ENCODE measurements at regions not wholly inside any gene's neighbourhood (a gene's known extent, or its start where the extent isn't known, plus 50 kb on each side); places are given as distances from the start of the nearest gene placed in this dataset.
A peak's percentile ranks its signal among the peaks of the same experiment; 100 is the strongest.
"Not testable (repeated sequence)": the region's sequence is repeated elsewhere in the genome, so short reads cannot be mapped to it uniquely, and the experiment has no call there.

DNA sequence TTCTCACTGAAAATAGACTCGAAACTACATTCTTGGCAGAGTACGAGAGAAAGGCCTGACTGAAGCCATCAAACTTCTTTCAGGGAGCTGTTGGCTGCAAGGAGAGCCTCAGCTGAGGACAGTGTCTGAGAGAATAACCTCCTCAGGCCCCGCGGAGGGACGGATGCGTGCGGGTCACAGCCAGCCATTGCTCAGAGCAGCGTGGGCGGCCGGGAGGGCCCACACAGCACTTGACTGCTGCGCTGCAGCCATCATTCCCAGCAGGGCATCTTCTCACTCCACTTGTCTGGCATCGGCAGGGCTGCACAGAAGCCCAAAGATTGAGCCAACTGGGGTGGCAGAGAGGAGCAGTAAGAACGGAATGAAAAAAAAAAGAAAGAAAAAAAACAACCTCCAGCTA, 113.5 kb downstream of the XCL2 start:
- DNase-seq: no peak
- intact Hi-C loops (cut with DNase I): no loop called here

DNA sequence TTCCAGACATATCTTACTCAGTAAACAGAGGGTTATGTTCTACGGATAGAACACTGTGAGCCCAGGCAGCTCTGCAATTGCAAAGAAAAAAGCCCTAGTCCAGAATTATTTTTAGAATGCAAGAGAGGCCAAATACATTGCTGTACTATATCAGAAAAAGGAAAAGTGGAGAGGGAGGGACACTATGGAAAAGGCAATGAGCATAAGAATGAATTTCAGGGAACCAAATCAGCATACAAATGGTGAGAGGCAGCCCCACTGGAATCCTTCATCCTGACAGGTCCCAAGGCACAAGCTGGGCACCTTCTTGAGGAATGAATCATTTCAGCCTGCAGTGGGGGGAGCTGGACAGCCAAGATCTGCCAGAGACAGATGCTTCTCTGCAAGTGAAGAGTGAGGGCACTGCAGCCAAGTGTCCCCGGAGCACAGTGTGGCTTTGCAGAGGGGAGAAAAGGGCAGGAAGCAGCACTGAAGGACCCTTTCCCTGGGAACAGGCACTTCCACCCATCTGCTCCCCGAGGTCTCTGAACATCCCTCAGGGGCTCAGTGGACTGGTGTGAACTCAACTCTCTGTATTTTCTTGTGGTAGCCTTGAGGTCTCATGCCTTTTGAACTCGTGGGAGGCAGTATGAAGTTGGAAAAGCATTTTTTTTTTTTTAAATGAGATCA, 115.6 kb downstream of the XCL2 start:
- no peak for DNase-seq
- intact Hi-C loops (cut with DNase I): no loop called here

DNA sequence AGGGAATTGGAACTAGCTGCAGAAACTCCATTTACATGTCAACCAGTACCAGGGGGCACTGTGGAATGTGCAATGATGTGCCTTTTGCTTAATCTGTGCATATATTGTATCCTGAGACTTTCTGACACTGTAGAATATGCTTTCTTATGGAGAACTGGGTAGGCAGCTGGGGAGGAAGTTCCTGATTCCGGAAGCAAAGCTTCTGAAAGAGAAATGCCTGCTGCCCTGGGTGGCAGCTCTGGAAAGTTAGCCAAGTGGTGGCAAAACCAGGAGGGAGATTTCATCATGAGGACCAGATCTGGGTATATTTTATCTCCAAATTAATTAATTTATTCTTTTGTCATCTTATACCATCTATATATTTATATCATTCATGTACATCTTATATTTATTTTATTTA, 116.7 kb downstream of the XCL2 start:
- DNase-seq: no peak
- intact Hi-C loops (cut with DNase I): no loop called here

DNA sequence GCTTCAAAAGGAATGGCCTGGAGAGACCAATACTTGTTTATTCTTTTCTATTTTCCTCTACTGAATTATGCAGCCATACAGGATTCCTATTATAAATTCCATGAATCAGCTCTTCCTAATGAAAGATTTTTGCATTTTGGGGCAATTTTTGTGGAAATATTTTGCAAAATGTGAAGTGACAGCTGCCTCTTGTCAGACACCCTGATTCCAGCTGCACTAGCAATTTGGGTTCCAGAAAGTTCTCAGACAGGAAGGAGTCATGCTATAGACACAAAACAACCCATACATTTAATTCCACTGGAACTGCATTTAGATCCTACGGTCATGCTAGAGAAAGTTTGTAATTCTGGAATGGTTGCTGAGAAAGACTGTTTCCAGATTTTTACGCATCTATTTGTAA, 119.5 kb downstream of the XCL2 start:
- DNase-seq: no peak
- intact Hi-C loops (cut with DNase I): no loop called here

DNA sequence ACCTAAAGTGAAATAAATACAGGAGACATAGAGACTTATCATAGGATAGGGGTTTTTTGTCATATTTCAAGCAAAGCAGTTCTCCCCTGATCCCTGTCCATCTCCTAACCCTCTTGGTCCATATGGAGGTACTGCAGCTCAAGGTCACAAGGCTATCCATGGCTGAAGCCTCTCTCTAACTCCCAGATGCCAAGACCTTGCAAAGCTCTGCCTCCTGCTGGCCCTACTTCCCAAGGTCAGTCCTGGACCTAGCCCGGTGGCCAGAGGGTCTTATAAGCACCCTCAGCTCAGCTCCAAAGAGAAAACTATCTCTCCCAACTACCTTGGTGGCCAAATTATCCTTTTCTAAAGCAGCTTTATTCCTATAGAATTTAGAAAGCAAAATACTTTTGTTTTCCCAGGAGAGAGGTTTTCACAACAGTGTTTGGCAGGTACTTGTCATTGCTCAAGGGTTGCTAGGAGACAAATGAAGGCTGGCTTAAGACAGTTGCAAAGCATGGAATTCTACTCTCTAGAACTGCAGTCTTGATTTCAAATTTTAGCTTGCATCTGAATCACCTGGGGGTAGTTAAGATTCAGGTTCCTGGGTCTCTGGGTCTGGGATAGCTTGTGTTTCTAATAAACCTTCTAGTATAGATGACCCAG, 121.5 kb downstream of the XCL2 start:
- intact Hi-C loops (cut with DNase I): no loop called here
- peak in 1 of 42 donors; percentile 30 for DNase-seq

DNA sequence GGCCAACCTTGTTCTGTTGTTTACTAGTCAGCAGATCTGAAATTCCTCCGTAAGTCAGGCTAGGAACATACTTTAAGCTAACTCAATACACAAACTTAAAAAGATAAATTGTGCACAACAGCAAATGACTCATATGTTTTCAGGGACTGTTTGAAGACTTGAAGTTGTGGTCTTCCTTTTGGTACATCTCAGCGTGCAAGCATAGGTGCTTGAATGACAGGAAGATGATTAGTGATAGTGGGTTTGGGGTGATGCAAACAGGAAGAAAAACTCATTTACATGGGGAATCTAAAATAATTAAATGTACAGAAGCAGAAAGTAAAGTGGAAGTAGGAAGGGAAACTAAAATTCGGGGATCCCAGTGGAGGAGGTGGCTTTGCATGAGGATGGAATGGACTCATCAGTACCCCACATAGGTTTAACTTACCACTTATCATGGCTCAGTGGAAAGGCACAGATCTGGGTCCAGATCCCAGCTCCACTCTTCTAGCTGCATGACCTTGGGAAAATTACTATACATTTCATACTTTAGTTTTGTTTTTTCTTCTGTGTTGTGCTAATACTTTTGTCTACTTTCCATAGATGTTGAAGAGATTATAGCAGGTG, 122.3 kb downstream of the XCL2 start:
- no peak for DNase-seq
- intact Hi-C loops (cut with DNase I): no loop called here

DNA sequence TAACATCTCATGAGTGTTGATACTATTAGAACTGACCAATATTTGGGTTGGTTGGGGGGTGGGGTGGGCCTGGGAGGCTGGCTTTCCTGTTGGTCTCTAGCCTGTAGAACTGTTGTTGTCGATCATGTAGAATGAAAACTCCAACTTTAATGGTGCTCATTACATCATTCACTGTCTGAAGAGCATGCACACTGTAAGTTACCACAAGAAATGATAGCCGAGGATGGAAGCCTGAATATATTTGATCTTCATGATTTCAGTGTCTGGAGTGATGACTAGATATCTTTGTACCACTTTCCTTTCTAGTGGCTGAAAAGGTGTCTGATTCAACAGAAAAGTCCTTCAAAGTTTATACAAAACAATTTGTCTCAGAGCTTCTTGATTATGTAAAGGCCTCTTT, 123.6 kb downstream of the XCL2 start:
- intact Hi-C loops (cut with DNase I): no loop called here
- no peak for DNase-seq

DNA sequence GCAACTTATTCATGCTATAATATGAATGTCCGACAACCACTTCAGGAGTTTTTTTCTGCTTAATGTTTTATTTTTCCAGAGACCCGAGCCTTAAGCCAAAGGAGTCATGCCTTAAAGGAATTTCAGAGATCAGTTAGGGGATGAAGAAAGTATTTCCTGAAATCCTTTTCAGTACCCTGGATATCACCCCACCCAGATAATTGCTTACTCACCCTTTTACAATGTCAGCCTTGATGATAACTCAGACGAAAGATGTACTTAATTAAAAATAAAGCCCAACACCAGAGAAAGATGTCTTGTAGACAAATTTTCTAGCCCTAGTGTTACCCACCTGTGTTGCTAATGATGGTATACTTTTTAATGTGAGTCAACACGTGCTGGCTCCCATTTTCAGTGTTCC, 124.1 kb downstream of the XCL2 start:
- intact Hi-C loops (cut with DNase I): no loop called here

DNA sequence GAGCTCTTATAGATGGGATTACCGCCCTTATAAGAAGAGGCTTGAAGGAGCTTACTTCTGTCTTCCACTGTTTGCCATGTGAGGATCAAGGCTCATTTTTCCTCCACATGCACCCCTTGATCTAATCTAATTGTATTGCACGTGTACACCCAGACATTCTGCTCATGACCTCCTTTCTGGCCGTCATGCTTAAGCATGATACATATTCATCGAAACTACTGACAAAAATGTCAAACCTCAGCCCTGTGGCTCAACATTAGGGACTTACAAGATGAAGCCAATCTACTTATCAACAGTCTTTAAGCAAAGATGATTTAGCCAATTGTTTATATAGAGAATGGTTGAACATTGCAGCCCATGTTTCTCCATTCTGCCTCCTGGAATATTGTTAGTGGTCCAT, 127.6 kb downstream of the XCL2 start:
- intact Hi-C loops (cut with DNase I): no loop called here
- DNase-seq: no peak

More for the DNA sequence above, 124.1 kb downstream of the XCL2 start:
- DNase-seq: no peak

DNA sequence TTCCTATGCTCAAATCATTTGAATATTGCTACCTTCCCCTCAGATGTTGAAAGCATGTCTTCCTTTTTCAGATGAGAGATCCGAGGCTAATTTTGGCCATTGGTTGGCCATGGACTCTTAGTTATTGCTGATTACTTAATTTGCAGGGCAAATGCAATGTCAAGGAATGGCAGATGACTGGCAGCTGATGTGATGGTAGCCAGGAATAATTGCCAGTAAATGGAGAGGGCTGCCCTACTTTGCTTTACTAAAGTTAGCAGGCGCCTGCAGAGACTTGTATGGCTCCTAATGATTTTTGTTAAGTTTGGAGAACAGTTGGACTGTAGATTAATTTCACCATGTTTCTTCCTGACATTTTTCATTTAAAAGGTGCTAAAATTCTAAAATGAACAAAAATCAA, 128.9 kb downstream of the XCL2 start:
- DNase-seq: no peak
- intact Hi-C loops (cut with DNase I): no loop called here

DNA sequence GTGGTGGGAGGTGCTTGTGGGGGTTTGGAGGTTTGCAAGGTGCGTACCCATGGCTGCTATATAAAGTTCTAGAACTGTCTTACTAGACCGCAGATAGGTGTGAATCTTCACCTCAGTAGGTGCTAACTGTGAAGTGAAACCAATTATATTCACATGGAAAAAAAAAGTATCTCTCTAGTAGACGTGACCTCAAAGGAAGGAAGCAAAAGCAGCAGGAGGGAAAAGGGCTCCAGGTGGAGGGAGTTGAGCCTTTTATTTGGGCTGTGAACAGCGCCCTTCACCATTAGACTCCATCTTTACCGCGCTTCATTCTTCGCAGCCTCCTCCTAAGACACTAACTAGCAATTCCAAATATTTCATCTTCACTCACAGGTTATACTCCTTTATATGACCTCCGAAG, 129.8 kb downstream of the TBX19 start:
- intact Hi-C loops (cut with DNase I): no loop called here
- no peak for DNase-seq

DNA sequence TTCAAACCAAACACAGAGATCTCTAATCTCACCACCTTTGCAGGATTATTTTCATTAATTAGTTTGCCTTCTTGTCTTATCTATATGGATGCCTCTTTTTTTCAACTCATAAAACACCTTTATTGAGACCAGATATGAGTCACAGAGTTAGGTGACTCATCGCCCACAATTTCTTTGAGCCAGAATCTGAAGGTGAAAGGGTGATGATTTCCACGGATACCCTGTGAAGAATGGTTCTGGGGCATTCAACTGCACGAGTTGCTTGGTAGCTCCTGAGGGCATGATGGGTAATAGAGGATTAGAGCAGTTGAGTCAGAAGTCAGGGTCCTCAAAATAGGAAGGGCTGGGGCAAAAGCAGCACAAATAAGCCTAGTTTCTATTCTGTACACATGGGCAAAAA, 128.2 kb downstream of the TBX19 start:
- DNase-seq: peak in 7 of 42 donors; percentile 33 to 71 (median 37)
- intact Hi-C loops (cut with DNase I): no loop called here

DNA sequence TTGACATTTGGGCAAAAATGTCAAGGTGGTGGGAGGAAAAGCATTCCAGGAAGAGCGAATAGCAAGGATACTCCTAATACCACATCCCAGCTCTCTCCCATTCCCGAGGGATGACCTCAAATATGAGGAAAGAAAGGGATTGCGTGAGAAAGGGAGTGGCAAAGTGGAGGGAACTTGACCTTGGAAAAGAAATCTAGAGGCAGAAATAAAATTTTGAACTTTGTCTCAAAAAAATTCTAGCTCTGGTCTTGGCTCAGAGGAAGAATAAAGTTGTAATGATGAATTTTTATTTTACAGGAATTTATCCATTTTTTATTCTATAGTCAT, 127.8 kb downstream of the TBX19 start:
- peak in 1 of 42 donors; percentile 7 for DNase-seq
- intact Hi-C loops (cut with DNase I): no loop called here

DNA sequence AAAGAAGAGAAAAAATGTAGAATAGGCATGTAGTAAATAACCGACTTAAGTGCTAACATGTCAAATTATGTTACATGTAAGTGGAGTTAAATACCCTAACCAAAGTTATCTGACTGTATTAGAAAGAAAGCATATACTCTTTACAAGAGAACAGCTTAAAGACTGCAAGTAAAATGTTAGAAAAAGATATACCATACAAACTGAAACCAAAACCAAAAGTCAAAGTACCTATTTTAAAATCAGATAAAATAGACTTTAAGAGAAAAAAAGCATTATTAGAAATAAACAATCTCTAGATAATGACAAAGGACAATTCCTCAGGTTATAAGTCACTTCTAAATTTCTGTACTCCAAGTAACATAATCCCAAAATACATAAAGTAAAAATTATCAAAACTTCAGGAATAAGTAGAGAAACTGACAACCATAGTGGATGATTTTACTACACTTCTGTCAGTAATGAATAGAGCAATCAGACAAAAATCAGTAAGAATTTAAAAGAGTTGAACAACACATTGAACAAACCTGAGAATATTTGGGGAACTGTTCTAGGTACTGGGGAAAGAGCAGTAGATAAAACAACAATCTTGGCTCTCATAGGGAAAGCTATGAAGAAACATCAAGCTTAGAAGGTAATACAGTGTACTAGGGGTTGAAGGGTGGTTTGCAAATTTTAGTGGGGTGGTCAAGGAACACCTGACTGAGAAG, 127.3 kb downstream of the TBX19 start:
- DNase-seq: no peak
- intact Hi-C loops (cut with DNase I): no loop called here

DNA sequence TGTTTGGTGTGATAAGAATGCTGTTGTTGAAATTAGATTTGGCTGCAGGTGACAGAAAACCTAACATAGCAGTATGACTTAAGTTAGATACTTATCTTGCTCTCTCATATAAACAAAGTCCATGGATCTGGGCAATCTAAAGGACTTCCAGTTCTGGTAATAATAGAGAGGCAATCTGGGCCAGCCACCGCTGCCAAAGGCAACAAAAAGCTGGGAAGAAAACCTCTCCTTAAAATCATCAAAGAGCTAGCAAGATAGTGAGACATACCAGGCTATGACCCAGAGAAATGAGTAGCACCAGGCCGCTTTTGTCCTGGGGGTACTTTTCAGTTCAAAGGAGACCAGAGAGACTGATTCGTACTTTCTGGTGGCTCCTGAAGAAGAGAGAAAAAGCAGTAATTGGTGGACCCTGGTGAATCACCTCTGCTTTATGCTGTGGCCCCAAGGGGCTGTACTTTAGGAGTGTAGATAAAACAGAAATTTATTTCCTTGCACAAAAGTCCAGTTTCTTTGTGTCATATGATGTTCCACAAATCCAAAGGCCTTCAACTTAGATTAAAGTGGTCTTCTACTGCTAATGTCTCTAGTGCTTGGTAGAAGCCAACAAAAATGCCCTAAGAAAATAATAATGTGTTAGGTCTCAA, 125.4 kb downstream of the TBX19 start:
- intact Hi-C loops (cut with DNase I): no loop called here

DNA sequence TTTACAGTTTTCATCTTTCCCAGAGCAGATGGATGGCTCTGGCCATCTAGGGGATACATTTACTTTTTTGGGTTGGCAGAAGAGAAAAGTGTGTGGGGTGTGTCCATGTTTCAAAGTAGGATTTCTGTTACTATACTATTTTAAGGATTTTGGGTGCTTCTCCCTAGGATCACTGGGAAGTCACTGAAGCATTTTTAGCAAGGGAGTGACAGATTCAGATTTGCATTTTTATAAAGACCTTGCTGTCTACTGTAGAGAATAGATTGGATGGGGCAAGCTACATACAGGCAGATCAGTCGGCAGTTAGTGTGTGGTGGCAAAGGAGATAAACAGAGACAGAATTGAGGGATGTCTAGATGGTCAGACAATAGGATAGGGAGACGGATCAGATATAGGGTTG, 122.5 kb downstream of the TBX19 start:
- intact Hi-C loops (cut with DNase I): no loop called here

More for the DNA sequence above, 125.4 kb downstream of the TBX19 start:
- no peak for DNase-seq

DNA sequence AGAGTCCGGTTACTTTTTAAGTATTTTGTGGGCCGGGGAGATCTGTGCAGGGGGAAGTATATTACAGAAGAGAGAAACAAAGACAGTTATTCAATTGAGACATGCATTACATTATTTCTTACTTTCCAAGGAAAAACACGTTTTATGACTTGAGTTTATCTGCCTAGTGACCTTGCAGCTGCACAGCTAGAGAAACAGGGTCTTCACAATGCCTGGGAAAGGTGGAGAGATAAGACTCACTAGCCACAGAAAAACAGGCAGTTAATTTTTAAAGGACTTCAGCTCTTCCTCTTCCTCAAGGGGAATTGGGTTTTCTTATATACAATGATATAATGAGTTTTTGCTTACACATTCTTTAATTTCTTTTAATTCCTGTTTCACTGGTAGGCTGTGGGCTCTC, 121.8 kb downstream of the TBX19 start:
- intact Hi-C loops (cut with DNase I); DNase-seq: not testable (repeated sequence)

More for the DNA sequence above, 122.5 kb downstream of the TBX19 start:
- DNase-seq: no peak

DNA sequence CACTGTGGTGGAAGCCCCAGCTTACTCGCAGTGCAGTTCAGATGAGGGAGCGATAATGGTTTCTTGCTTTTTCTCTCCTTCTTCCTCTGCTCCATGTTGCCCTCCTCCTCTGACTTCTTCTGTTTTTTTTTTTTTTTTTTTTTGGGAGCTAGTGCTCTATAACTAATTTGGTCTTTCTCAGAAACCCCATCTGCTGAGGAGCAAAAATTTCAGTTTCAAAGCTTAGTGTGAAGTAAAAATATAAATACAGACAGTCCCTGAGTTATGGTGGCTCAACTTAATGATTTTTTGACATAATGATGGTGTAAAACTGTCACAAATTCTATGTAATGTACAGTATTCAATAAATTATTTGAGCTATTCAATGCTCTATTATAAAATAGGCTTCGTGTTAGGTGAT, 120.7 kb downstream of the TBX19 start:
- intact Hi-C loops (cut with DNase I): no loop called here
- DNase-seq: no peak

DNA sequence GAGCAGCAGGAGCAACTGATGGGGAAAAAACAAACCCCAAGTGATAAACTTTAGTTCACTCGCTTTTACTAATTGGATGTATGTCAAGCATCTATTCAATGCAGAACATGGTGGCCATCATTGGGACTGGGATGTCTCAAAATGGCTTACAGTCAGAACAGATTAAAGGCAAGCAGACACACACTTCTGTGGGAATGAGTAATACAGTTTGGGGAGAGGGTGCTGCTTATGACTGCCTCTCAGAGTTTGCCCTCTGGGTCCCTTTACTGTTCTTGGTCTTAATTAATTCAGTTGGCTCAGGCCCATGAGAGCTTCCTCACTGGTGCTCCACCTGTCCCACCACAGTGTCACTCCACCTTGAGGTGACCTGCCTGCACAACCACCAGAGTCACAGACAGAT, 119.5 kb downstream of the TBX19 start:
- DNase-seq: no peak
- intact Hi-C loops (cut with DNase I): no loop called here

DNA sequence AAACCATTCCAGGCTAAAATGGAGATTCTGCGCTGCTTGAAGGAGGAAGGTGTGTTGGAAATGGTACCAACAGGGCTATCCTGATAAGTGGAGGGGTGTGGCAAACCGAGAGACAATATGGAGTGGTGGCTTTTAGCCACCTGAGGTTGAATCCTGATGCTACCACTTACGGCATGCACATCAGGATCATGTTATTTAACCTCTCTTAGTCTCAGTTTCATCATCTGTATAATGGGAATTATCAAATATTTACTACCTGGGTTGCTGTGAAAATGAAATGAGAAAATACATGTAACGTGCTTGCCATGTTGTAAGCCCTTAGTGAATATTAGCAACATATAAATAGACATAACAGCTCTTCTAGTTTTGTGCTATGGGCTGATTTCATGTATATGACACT, 117.1 kb downstream of the TBX19 start:
- no peak for DNase-seq
- intact Hi-C loops (cut with DNase I): no loop called here
